Body of pancreas (tissue), 4 donors: ENCODE measurements at regions not wholly inside any gene's neighbourhood (a gene's known extent, or its start where the extent isn't known, plus 50 kb on each side); places are given as distances from the start of the nearest gene placed in this dataset.

Experiments
- POLR2A ChIP-seq, 3 donors: fragments of 450-650 bp; IDR thresholded peaks; one replicate each; pipeline ENCODE4 v1.6.1; 2016; ENCODE audit warnings: antibody characterized with exemption in 3 of 3, mild to moderate bottlenecking in 2 of 3
- TF ChIP-seq, protein P1 (sequence below), 7 experiments: fragments of 450-650 bp in 4 of 7; fragments of 200-600 bp in 3 of 7; sonication (generic) in 3 of 7; IDR thresholded peaks; one replicate each; pipeline ENCODE4 v1.5.1; 2016 to 2019; ENCODE audit warnings: antibody characterized with exemption in 7 of 7

DNA sequence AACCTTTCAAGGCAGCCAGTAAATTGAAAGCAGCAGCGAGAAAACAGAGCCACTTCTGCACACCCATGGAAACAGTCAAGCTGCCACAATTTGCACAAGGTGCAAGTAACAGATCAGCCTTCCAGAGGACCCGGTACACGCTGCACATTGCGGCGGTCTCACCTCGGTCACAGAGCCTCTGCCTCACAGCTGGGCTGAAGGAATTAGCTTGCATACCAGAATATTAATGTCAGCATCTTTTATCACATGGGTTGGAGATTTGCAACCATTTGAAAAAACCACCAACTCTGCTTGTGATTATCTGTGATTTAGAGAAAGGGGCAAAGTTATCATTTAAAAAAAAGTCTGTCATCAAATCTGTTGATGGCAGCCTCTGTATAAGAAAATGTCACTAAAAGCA, 330.5 kb upstream of the TCF4 start:
- TF ChIP-seq, protein P1, sequence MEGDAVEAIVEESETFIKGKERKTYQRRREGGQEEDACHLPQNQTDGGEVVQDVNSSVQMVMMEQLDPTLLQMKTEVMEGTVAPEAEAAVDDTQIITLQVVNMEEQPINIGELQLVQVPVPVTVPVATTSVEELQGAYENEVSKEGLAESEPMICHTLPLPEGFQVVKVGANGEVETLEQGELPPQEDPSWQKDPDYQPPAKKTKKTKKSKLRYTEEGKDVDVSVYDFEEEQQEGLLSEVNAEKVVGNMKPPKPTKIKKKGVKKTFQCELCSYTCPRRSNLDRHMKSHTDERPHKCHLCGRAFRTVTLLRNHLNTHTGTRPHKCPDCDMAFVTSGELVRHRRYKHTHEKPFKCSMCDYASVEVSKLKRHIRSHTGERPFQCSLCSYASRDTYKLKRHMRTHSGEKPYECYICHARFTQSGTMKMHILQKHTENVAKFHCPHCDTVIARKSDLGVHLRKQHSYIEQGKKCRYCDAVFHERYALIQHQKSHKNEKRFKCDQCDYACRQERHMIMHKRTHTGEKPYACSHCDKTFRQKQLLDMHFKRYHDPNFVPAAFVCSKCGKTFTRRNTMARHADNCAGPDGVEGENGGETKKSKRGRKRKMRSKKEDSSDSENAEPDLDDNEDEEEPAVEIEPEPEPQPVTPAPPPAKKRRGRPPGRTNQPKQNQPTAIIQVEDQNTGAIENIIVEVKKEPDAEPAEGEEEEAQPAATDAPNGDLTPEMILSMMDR (IDR thresholded peaks at IDR 0.05): no peak
- TF ChIP-seq POLR2A (IDR thresholded peaks at IDR 0.05): no peak
